ENCODE measurements at regions not wholly inside any gene's neighbourhood (a gene's known extent, or its start where the extent isn't known, plus 50 kb on each side); places are given as distances from the start of the nearest gene placed in this dataset.

- 90 to 96% methylated on average over 10 of the region's 10 CpGs for WGBS, 2 donors
- intact Hi-C loops (cut with DNase I) = no loop called here
- no peak overlapping the region for H3K27ac ChIP-seq
- no peaks in the 10 kb centered on the region for H3K4me1 ChIP-seq
- no peaks in the 10 kb centered on the region for H3K9me3 ChIP-seq
- DNase-seq = no peak
- TF ChIP-seq POLR2A (IDR thresholded peaks at IDR 0.05) (no peak), CTCF (IDR thresholded peaks at IDR 0.05) (no peak)
- no peaks in the 10 kb centered on the region for H3K36me3 ChIP-seq
- H3K4me3 ChIP-seq (replicated peaks in 1 of 3) = no peak overlapping the region
- H3K27me3 ChIP-seq = no peaks in the 10 kb centered on the region
These were observed 822.7 kb upstream of the SEMA6D start for GRCh38 chr15:46894644-46895043.

GRCh38 chr15:46897266-46897665 lies 820.0 kb upstream of the SEMA6D start:
- no peak for DNase-seq
- TF ChIP-seq POLR2A (IDR thresholded peaks at IDR 0.05) (no peak), CTCF (IDR thresholded peaks at IDR 0.05) (no peak)
- 84 to 90% methylated on average over 1 of the region's 1 CpG for WGBS, 2 donors
- no peaks in the 10 kb centered on the region for H3K4me1 ChIP-seq
- intact Hi-C loops (cut with DNase I) = no loop called here
- H3K36me3 ChIP-seq = no peaks in the 10 kb centered on the region
- no peak overlapping the region for H3K4me3 ChIP-seq (replicated peaks in 1 of 3)
- no peaks in the 10 kb centered on the region for H3K27me3 ChIP-seq
- no peak overlapping the region for H3K27ac ChIP-seq
- no peaks in the 10 kb centered on the region for H3K9me3 ChIP-seq

GRCh38 chr15:46901001-46901400 lies 816.3 kb upstream of the SEMA6D start:
- intact Hi-C loops (cut with DNase I) = no loop called here
- Histone ChIP-seq H3K4me1 (no peaks in the 10 kb centered on the region), H3K9me3 (no peaks in the 10 kb centered on the region), H3K36me3 (no peaks in the 10 kb centered on the region), H3K27me3 (no peaks in the 10 kb centered on the region), H3K27ac (no peak overlapping the region), H3K4me3 (replicated peaks in 1 of 3) (no peak overlapping the region)
- no peak for TF ChIP-seq CTCF (IDR thresholded peaks at IDR 0.05)
- no peak for TF ChIP-seq POLR2A (IDR thresholded peaks at IDR 0.05)
- DNase-seq = no peak
- 84 to 88% methylated on average over 2 of the region's 2 CpGs for WGBS, 2 donors

GRCh38 chr15:46917721-46918252 lies 799.5 kb upstream of the SEMA6D start:
- WGBS, 2 donors = 78 to 85% methylated on average over 3 of the region's 3 CpGs
- TF ChIP-seq CTCF (IDR thresholded peaks at IDR 0.05) (no peak), POLR2A (IDR thresholded peaks at IDR 0.05) (no peak)
- Histone ChIP-seq H3K27ac (no peak overlapping the region), H3K4me3 (replicated peaks in 1 of 3) (no peak overlapping the region), H3K27me3 (no peaks in the 10 kb centered on the region), H3K36me3 (no peaks in the 10 kb centered on the region), H3K4me1 (no peaks in the 10 kb centered on the region), H3K9me3 (no peaks in the 10 kb centered on the region)
- intact Hi-C loops (cut with DNase I) = no loop called here
- no peak for DNase-seq

- H3K4me1 ChIP-seq = no peaks in the 10 kb centered on the region
- no peaks in the 10 kb centered on the region for H3K36me3 ChIP-seq
- H3K4me3 ChIP-seq (replicated peaks in 1 of 3) = no peak overlapping the region
- H3K27me3 ChIP-seq = no peaks in the 10 kb centered on the region
- no peak for DNase-seq
- intact Hi-C loops (cut with DNase I) = no loop called here
- 86 to 91% methylated on average over 20 of the region's 20 CpGs for WGBS, 2 donors
- TF ChIP-seq POLR2A (IDR thresholded peaks at IDR 0.05) = no peak
- no peak for TF ChIP-seq CTCF (IDR thresholded peaks at IDR 0.05)
- no peak overlapping the region for H3K27ac ChIP-seq
- no peaks in the 10 kb centered on the region for H3K9me3 ChIP-seq
These were observed 798.7 kb upstream of the SEMA6D start for GRCh38 chr15:46918462-46919140.

Measured in thyroid gland (tissue), 4 donors.